HCT116 (cell line): ENCODE measurements at regions not wholly inside any gene's neighbourhood (a gene's known extent, or its start where the extent isn't known, plus 50 kb on each side); places are given as distances from the start of the nearest gene placed in this dataset.

Experiments used
- ATAC-seq: fragments of 200-7000 bp; cut with Tn5 transposase; 2 replicates; pipeline ENCODE4 v1.9.1; 2020; ENCODE audit warnings: mild to moderate bottlenecking, moderate library complexity
- BruUV-seq: library from RNA; stranded (reverse); fragments of 400-500 nt; replicated peaks from 2 replicates; lab custom pipeline; 2021; lab: Mats Ljungman, UMichigan
- CTCF ChIA-PET: fragments of 300-600 bp; sonication (Branson Sonifier 250); formaldehyde crosslinking; loops from one replicate; lab custom pipeline; 2021; ENCODE audit warnings: antibody characterized with exemption; lab: Charles Lee
- POLR2A ChIA-PET: fragments of 300-600, 350-600 bp; sonication (Branson Sonifier 250); formaldehyde crosslinking; loops from one replicate; lab custom pipeline; 2021; ENCODE audit warnings: antibody characterized with exemption; lab: Charles Lee
- RAD21 ChIA-PET, 2 experiments: fragments of 300-600 bp; sonication (Branson Sonifier 250); formaldehyde crosslinking; loops; one replicate each; lab custom pipeline; 2023; ENCODE audit warnings: low total read pairs in 2 of 2; ENCODE audit not compliant: uncharacterized antibody in 2 of 2, unreplicated experiment in 2 of 2, low non-redundant PET in 1 of 2; lab: Charles Lee
- DNase-seq: peaks from one replicate; pipeline ENCODE4 v3.0.0-alpha.2; 2010; ENCODE audit warnings: low read depth, low spot score
- H2AFZ ChIP-seq: fragments of 200-600 bp; shearing (Covaris generic), sonication (generic); 2 replicates; pipeline ENCODE4 v1.6.1; 2017; ENCODE audit warnings: low read depth, mixed run types, mixed read lengths, antibody characterized with exemption, low read length; ENCODE audit not compliant: poor library complexity, severe bottlenecking
- H3K27ac ChIP-seq: 2 replicates; pipeline ENCODE4 v1.5.1; 2012; ENCODE audit warnings: low read depth, low read length
- H3K27me3 ChIP-seq: fragments of 200-600 bp; sonication (generic); 2 replicates; pipeline ENCODE4 v1.6.1; 2016; ENCODE audit warnings: mixed run types, low read length, mixed read lengths; ENCODE audit not compliant: insufficient read depth
- H3K36me3 ChIP-seq, 2 experiments: fragments of 200-500 bp in 1 of 2; fragments of 200-600 bp in 1 of 2; sonication (Bioruptor generic) in 1 of 2; sonication (generic) in 1 of 2; 2 replicates each; pipeline versions ENCODE4 v1.5.1 to v1.6.1; 2014 to 2016; ENCODE audit warnings: low read length in 2 of 2, inconsistent platforms in 1 of 2, mixed read lengths in 1 of 2, mixed run types in 1 of 2; ENCODE audit not compliant: insufficient read depth in 2 of 2, control insufficient read depth in 1 of 2
- H3K4me1 ChIP-seq, 2 experiments: fragments of 200-600 bp in 1 of 2; sonication (generic) in 1 of 2; 2 replicates each; pipeline versions ENCODE4 v1.5.1 to v1.6.1; 2012 to 2017; ENCODE audit warnings: low read length in 2 of 2, inconsistent platforms in 1 of 2, mild to moderate bottlenecking in 1 of 2, mixed read lengths in 1 of 2, mixed run types in 1 of 2, moderate library complexity in 1 of 2; ENCODE audit not compliant: insufficient read depth in 2 of 2, control insufficient read depth in 1 of 2
- H3K4me2 ChIP-seq: fragments of 200-600 bp; sonication (generic); 2 replicates; pipeline ENCODE4 v1.6.1; 2017; ENCODE audit warnings: mixed run types, low read length, mixed read lengths
- H3K4me3 ChIP-seq, 2 experiments: fragments of 200-600 bp in 1 of 2; sonication (generic) in 1 of 2; replicated peaks in 1 of 2; 2 replicates each; pipeline ENCODE4 v1.5.1; 2011 to 2016; ENCODE audit warnings: low read length in 2 of 2, control low read depth in 1 of 2, low read depth in 1 of 2, mild to moderate bottlenecking in 1 of 2, mixed read lengths in 1 of 2, mixed run types in 1 of 2
- H3K79me2 ChIP-seq: fragments of 200-600 bp; sonication (generic); 2 replicates; pipeline ENCODE4 v1.6.1; 2017; ENCODE audit warnings: mild to moderate bottlenecking, mixed run types, low read length, moderate library complexity, mixed read lengths; ENCODE audit not compliant: insufficient read depth
- H3K9ac ChIP-seq: fragments of 200-600 bp; sonication (generic); 2 replicates; pipeline ENCODE4 v1.6.1; 2016; ENCODE audit warnings: low read length, mixed read lengths
- H3K9me2 ChIP-seq: fragments of 200-600 bp; sonication (generic), shearing (Covaris generic); 2 replicates; pipeline ENCODE4 v1.6.1; 2017; ENCODE audit warnings: mixed run types, mild to moderate bottlenecking, moderate library complexity; ENCODE audit not compliant: insufficient read depth
- H3K9me3 ChIP-seq, 2 experiments: fragments of 200-500 bp in 1 of 2; fragments of 200-600 bp in 1 of 2; sonication (Bioruptor generic) in 1 of 2; sonication (generic) in 1 of 2; 2 replicates each; pipeline ENCODE4 v1.6.1; 2014 to 2017; ENCODE audit warnings: low read length in 2 of 2, mixed read lengths in 2 of 2, inconsistent platforms in 1 of 2, low read depth in 1 of 2, mild to moderate bottlenecking in 1 of 2, mixed run types in 1 of 2, moderate library complexity in 1 of 2; ENCODE audit not compliant: control insufficient read depth in 1 of 2, insufficient read depth in 1 of 2
- H4K20me1 ChIP-seq: fragments of 200-600 bp; sonication (generic), shearing (Covaris generic); 2 replicates; pipeline ENCODE4 v1.6.1; 2017; ENCODE audit warnings: mixed run types, mild to moderate bottlenecking, moderate library complexity; ENCODE audit not compliant: insufficient read depth
- ATF3 ChIP-seq: IDR thresholded peaks from 2 replicates; pipeline ENCODE4 v1.6.1; 2012
- CEBPB ChIP-seq: IDR thresholded peaks from 2 replicates; pipeline ENCODE4 v1.6.1; 2012; ENCODE audit warnings: low read depth
- ELF1 ChIP-seq: IDR thresholded peaks from 2 replicates; pipeline ENCODE4 v1.6.1; 2012; ENCODE audit warnings: low read depth, borderline replicate concordance
- EZH2 ChIP-seq: fragments of 200-600 bp; sonication (generic); IDR thresholded peaks from 2 replicates; pipeline ENCODE4 v1.6.1; 2017; ENCODE audit warnings: antibody characterized with exemption, mixed run types
- EZH2phosphoT487 ChIP-seq: fragments of 200-600 bp; IDR thresholded peaks from 2 replicates; pipeline ENCODE4 v1.6.1; 2018; ENCODE audit warnings: antibody characterized with exemption, borderline replicate concordance
- FOSL1 ChIP-seq: IDR thresholded peaks from 2 replicates; pipeline ENCODE4 v1.6.1; 2012; ENCODE audit warnings: low read depth
- POLR2A ChIP-seq: IDR thresholded peaks from 2 replicates; pipeline ENCODE4 v1.7.0; 2011; ENCODE audit warnings: borderline replicate concordance; ENCODE audit not compliant: insufficient read depth, insufficient read length; ENCODE audit errors: extremely low read depth
- POLR2AphosphoS5 ChIP-seq: IDR thresholded peaks from 2 replicates; pipeline ENCODE4 v1.6.1; 2011; ENCODE audit warnings: mild to moderate bottlenecking, low read depth, low read length, moderate library complexity
- SP1 ChIP-seq: IDR thresholded peaks from 2 replicates; pipeline ENCODE4 v1.6.1; 2012; ENCODE audit warnings: low read depth
- SRF ChIP-seq: IDR thresholded peaks from 2 replicates; pipeline ENCODE4 v1.6.1; 2012; ENCODE audit warnings: low read depth
- TCF7L2 ChIP-seq: IDR thresholded peaks from 2 replicates; pipeline ENCODE4 v1.7.0; 2011; ENCODE audit warnings: borderline replicate concordance, inconsistent platforms; ENCODE audit not compliant: insufficient read depth, insufficient read length; ENCODE audit errors: extremely low read depth
- intact Hi-C: fragments of 100-400 bp; cut with micrococcal nuclease; formaldehyde crosslinking; loops from 2 replicates; pipeline ENCODE4 v1.10.0; 2022
- TF ChIP-seq, protein P1 (sequence below): IDR thresholded peaks from 2 replicates; pipeline ENCODE4 v1.6.1; 2012
- TF ChIP-seq, protein P2 (sequence below): IDR thresholded peaks from 2 replicates; pipeline ENCODE4 v1.6.1; 2011; ENCODE audit warnings: mild to moderate bottlenecking, low read length, moderate library complexity; ENCODE audit not compliant: insufficient replicate concordance; ENCODE audit errors: extremely low read depth
- TF ChIP-seq, protein P3 (sequence below), 3 experiments: fragments of 200-600 bp in 1 of 3; sonication (generic) in 1 of 3; IDR thresholded peaks in 2 of 3; conservative IDR thresholded peaks in 1 of 3; 2 replicates each; pipeline ENCODE4 v1.5.1; 2012 to 2017; ENCODE audit warnings: low read depth in 2 of 3, low read length in 2 of 3, antibody characterized with exemption in 1 of 3, borderline replicate concordance in 1 of 3, control low read depth in 1 of 3, mild to moderate bottlenecking in 1 of 3, mixed read lengths in 1 of 3, mixed run types in 1 of 3, moderate library complexity in 1 of 3; ENCODE audit not compliant: insufficient read depth in 1 of 3

- no peaks in the 10 kb centered on the region for H3K9me2 ChIP-seq
- H3K4me2 ChIP-seq, result no peak overlapping the region
- no peak overlapping the region for H3K4me3 ChIP-seq
- peaks cover 0 to 3% of the 10 kb centered on the region in 2 experiments; a peak in 2 of 4 replicates for H3K4me1 ChIP-seq
- ChIA-PET RAD21 (no interaction called here), POLR2A (interaction anchor here (1.2 kb wide), 1 partner anchor 18 kb away, joined by 3 read pairs; no protein-coding TSS in a partner anchor)
- DNase-seq (no peak), ATAC-seq (no peak)
- no peak overlapping the region for H3K9ac ChIP-seq
- BruUV-seq, result no TSS peak
- H3K36me3 ChIP-seq, result no peaks in the 10 kb centered on the region
- H3K9me3 ChIP-seq, result no peaks in the 10 kb centered on the region
- TF ChIP-seq, protein P1, sequence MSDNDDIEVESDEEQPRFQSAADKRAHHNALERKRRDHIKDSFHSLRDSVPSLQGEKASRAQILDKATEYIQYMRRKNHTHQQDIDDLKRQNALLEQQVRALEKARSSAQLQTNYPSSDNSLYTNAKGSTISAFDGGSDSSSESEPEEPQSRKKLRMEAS, result no peak
- TF ChIP-seq CEBPB (no peak), ATF3 (no peak), ELF1 (no peak), FOSL1 (no peak), SP1 (no peak), EZH2 (no peak), SRF (no peak), TCF7L2 (no peak), POLR2A (no peak), EZH2phosphoT487 (no peak), POLR2AphosphoS5 (no peak)
- TF ChIP-seq, protein P2, sequence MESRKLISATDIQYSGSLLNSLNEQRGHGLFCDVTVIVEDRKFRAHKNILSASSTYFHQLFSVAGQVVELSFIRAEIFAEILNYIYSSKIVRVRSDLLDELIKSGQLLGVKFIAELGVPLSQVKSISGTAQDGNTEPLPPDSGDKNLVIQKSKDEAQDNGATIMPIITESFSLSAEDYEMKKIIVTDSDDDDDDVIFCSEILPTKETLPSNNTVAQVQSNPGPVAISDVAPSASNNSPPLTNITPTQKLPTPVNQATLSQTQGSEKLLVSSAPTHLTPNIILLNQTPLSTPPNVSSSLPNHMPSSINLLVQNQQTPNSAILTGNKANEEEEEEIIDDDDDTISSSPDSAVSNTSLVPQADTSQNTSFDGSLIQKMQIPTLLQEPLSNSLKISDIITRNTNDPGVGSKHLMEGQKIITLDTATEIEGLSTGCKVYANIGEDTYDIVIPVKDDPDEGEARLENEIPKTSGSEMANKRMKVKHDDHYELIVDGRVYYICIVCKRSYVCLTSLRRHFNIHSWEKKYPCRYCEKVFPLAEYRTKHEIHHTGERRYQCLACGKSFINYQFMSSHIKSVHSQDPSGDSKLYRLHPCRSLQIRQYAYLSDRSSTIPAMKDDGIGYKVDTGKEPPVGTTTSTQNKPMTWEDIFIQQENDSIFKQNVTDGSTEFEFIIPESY, result no peak
- TF ChIP-seq, protein P3, sequence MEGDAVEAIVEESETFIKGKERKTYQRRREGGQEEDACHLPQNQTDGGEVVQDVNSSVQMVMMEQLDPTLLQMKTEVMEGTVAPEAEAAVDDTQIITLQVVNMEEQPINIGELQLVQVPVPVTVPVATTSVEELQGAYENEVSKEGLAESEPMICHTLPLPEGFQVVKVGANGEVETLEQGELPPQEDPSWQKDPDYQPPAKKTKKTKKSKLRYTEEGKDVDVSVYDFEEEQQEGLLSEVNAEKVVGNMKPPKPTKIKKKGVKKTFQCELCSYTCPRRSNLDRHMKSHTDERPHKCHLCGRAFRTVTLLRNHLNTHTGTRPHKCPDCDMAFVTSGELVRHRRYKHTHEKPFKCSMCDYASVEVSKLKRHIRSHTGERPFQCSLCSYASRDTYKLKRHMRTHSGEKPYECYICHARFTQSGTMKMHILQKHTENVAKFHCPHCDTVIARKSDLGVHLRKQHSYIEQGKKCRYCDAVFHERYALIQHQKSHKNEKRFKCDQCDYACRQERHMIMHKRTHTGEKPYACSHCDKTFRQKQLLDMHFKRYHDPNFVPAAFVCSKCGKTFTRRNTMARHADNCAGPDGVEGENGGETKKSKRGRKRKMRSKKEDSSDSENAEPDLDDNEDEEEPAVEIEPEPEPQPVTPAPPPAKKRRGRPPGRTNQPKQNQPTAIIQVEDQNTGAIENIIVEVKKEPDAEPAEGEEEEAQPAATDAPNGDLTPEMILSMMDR (IDR thresholded peaks at IDR 0.05 in 2 of 3, conservative IDR thresholded peaks at IDR 0.05 in 1 of 3; ENCODE audit: borderline replicate concordance in 1 of 3, insufficient read depth in 1 of 3, low read depth in 2 of 3, low read length in 2 of 3), result no peak
- TF ChIP-seq, all 23 proteins: peak for 0
- Histone ChIP-seq H3K27ac (no peak overlapping the region), H2AFZ (no peak overlapping the region), H3K27me3 (no peaks in the 10 kb centered on the region), H3K79me2 (no peaks in the 10 kb centered on the region), H4K20me1 (no peaks in the 10 kb centered on the region)
- intact Hi-C loops, result no loop called here
- CTCF ChIA-PET, result no interaction called here
Observed at GRCh38 chr16:87245511-87245910, 71.7 kb downstream of the C16orf95 start.
